GM18520 (cell line): ENCODE measurements at regions not wholly inside any gene's neighbourhood (a gene's known extent, or its start where the extent isn't known, plus 50 kb on each side); places are given as distances from the start of the nearest gene placed in this dataset.

Source experiments
- ATAC-seq: cut with Tn5 transposase; IDR thresholded peaks from one replicate; pipeline ENCODE4 v1.9.1; 2021; ENCODE audit not compliant: unreplicated experiment

GRCh38 chr14:97248973-97249372 lies 451.8 kb downstream of the VRK1 start:
- ATAC-seq = no peak

DNA sequence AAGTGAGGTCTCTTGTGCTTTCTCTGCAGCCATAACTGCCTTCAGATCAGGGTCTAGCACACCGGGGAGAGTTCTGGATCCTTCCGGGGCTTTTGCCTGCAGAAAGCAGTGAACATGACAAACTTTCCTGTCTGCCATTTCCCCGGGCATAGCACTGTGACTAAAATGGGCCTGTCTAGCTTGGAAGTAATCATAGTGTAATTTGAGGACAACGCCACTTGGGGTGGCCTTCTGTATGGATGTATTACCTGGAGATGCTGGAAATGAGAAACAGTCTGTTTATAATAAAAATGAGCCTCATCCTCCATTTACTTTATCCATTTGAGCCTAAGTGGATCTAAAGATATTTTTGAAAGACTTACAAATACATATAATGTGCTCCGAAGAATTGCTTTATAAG lies 453.7 kb downstream of the VRK1 start:
- ATAC-seq = no peak

- ATAC-seq = no peak
Measured at GRCh38 chr14:97251491-97252155, 454.4 kb downstream of the VRK1 start.

DNA sequence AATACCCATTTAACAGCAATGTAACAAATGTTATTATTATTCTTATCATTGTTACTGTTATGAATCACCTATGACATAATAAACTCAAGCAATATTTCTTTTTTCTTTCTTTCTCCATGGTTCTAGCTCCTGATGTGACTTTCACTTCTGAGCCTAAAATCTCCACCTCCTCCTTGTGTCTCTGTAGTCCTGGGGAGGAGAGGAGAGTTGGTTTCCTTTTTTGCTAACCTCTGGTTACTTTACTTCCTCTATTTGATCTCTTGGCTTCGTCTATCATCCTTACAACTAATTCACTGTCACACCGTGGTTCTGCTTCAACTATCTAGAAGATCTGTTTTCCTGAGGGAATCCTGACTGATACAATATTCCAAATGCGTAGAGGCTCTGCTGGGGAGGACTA lies 456.6 kb downstream of the VRK1 start:
- ATAC-seq = no peak

- no peak for ATAC-seq
Measured at GRCh38 chr14:97262336-97262735, 465.2 kb downstream of the VRK1 start.

- no peak for ATAC-seq
Measured at GRCh38 chr14:97264516-97265230, 467.5 kb downstream of the VRK1 start.

- no peak for ATAC-seq
Measured at GRCh38 chr14:97266653-97267052, 469.5 kb downstream of the VRK1 start.

GRCh38 chr14:97267509-97267908 lies 470.3 kb downstream of the VRK1 start:
- no peak for ATAC-seq

GRCh38 chr14:97268097-97268496 lies 470.9 kb downstream of the VRK1 start:
- no peak for ATAC-seq

DNA sequence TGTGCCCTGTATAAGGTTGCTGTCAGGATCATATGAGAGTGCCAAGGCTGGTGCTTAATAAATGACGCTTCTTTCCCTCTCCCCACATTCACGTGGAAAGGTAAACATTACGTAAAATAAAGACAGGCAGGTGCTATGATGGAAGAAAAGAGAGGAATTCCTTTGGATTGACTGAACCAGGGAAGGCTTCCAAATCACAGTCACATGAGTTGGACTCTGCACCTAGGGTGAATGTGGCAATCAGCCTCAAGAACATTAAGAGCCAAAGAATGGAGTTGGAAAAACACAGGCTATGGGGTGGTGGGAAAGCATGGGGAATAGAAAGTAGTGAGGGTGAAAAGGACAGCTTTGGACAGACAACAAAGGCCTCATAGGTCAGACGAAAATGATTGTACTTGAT lies 473.1 kb downstream of the VRK1 start:
- no peak for ATAC-seq

GRCh38 chr14:97271451-97271960 lies 474.3 kb downstream of the VRK1 start:
- no peak for ATAC-seq

GRCh38 chr14:97273540-97273939 lies 476.4 kb downstream of the VRK1 start:
- no peak for ATAC-seq

DNA sequence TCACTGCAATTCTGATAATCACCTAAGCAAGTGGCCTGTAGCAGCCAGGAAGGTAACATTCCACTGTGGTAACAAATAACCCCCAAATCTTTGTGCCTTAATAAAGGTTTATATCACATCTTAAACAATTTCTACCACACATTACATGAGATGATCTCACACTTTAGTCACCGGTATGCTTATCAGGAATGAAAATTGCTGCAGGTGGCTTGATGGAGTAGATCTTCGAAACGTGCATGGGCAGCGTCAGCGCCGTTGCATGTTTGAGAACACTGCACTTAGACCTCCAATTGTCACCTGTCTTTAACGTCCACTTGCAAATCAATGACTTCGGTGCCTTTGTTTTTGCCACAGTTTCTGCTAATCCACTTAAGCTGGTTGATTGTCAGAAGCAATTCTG lies 477.4 kb downstream of the VRK1 start:
- ATAC-seq = no peak

DNA sequence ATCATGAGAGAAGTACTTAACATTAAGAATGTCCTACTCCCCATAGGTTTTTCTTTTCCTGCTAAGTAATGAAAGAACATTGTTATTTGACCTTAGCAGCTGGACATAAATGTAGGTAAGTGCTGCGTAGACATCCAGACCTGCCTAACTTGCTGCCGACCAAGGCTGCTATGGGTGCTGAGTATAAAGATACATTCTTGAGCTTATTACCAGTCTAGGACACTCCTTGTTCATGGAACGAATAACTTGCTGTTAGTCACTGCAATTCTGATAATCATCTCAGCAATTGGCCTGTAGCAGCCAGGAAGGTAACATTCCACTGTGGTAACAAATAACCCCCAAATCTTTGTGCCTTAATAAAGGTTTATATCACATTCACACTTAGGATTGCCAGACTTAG lies 478.1 kb downstream of the VRK1 start:
- ATAC-seq = no peak

- no peak for ATAC-seq
Measured at GRCh38 chr14:97276573-97276972, 479.4 kb downstream of the VRK1 start.

GRCh38 chr14:97277711-97278110 lies 480.5 kb downstream of the VRK1 start:
- ATAC-seq = no peak

DNA sequence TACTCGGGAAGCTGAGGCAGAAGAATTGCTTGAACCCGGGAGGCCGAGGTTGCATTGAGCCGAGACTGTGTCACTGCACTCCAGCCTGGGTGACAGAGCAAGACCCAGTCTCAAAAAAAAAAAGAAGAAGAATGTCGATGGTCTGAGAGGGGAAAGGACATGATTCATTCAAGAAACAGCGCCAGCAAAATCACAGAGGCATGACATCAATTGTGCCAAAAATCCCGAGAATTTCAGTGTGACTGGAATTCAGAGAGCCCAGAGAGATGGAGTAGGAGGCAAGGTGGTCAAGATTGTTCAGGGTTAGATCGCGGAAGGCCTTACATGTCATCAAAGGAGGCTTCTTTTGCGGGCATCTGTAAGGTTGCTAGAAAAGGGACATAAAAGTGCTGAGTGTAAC lies 483.3 kb downstream of the VRK1 start:
- no peak for ATAC-seq

GRCh38 chr14:97281741-97282140 lies 484.6 kb downstream of the VRK1 start:
- no peak for ATAC-seq

DNA sequence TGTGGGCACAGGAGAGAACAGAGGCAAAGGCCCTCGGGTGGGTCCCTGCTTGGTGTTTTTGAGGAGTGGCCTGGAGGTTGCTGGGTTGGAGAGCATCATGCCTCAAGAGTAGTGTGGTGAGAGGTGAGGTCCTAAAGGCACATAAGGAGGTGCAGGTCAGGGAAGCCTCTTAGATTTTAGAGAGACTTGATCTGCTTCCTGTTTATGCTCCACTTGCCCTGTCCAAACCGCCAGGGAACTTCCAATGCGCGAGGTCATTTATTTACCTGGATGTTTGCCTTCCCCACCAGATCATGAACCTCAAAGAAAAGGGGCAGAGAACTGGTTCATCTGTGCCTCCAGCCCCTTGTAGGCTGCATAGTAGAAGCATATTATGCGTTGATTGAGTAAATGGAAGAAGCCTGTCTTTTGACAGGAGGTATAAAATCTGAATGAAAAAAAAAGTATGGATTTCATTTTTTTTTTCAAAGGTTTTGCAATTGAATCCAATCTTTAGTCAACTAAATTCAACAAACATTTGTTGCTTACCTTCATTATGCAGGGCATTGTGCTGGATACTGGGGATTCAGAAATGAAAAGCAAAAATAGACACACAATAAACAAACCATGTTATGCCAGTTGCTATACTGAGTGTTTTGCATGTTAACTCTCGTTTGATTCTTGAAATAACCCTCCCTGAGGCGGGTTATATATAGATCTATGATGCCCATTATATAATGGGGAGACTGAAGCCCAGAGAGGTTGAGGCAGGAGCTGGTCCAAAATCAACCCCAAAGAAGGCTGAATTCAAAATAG lies 485.2 kb downstream of the VRK1 start:
- ATAC-seq = no peak

DNA sequence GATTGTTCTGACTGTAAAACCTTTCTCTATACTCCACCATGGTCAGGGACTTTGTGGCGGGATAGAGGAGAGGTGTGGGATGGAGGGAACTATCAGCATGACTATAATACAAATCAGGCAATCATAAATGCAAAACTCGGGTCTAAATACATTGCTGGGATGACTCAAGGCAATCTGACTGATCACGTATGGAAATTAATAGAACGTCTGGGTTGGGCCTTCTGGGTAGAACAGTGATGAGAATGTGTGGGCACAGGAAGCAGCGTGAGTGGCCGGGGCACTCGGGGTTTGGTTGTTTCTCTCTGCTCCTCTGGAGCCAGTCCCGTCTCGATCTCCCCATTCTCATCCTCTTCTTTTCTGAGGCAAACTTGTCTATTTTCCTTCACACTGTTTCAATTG lies 485.8 kb downstream of the VRK1 start:
- ATAC-seq = no peak

GRCh38 chr14:97283426-97283825 lies 486.2 kb downstream of the VRK1 start:
- no peak for ATAC-seq

DNA sequence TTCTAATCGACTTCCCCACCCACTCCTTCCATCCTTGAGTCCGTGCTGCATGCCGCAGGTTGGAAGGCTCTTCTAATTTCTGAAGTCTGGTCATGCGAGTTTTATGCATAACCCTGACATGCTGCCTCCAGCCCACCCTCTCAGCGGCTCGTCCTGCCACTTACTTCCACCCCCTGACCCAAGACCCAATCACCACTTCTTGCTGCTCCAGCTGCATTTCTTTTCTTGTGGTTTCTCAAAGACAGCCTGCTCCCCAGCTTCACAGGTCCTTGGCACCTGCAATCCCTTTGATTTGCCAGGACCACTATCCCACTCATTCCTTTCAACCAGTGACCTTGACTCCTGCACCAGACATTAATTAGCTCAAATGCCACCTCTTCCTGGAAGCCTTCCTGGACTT lies 486.7 kb downstream of the VRK1 start:
- no peak for ATAC-seq
